SU-DHL-6 (cell line): ENCODE measurements at regions not wholly inside any gene's neighbourhood (a gene's known extent, or its start where the extent isn't known, plus 50 kb on each side); places are given as distances from the start of the nearest gene placed in this dataset.

Source experiments
- CTCF ChIP-seq: fragments of 200-600 bp; sonication (generic); IDR thresholded peaks from one replicate; pipeline ENCODE4 v1.5.1; 2017; ENCODE audit warnings: antibody characterized with exemption, mild to moderate bottlenecking, low read length, moderate library complexity; ENCODE audit not compliant: insufficient read depth, poor library complexity, severe bottlenecking
- EZH2phosphoT487 ChIP-seq: fragments of 200-600 bp; sonication (generic), shearing (Covaris generic); conservative IDR thresholded peaks from 2 replicates; pipeline ENCODE4 v1.6.1; 2018; ENCODE audit warnings: mild to moderate bottlenecking, antibody characterized with exemption, low read length, moderate library complexity, mixed read lengths

- TF ChIP-seq CTCF: no peak
- no peak for TF ChIP-seq EZH2phosphoT487
Measured at GRCh38 chr1:196152086-196152485, 456.2 kb downstream of the KCNT2 start.
